IPS-20b (cell line): ENCODE measurements at regions not wholly inside any gene's neighbourhood (a gene's known extent, or its start where the extent isn't known, plus 50 kb on each side); places are given as distances from the start of the nearest gene placed in this dataset.

ENCODE experiments used
- H3K27ac ChIP-seq: one replicate; pipeline ENCODE4 v1.5.1; 2013; ENCODE audit warnings: low read length
- H3K27me3 ChIP-seq: 2 replicates; pipeline ENCODE4 v1.6.1; 2013; ENCODE audit warnings: mild to moderate bottlenecking, low read length, inconsistent platforms; ENCODE audit not compliant: insufficient read depth
- H3K36me3 ChIP-seq: 2 replicates; pipeline ENCODE4 v1.6.1; 2013; ENCODE audit warnings: low read depth, mild to moderate bottlenecking, inconsistent platforms, low read length, moderate library complexity; ENCODE audit not compliant: insufficient read depth
- H3K4me1 ChIP-seq: 2 replicates; pipeline ENCODE4 v1.6.1; 2013; ENCODE audit warnings: mild to moderate bottlenecking, control low read depth, inconsistent platforms, low read length, moderate library complexity; ENCODE audit not compliant: insufficient read depth
- H3K4me3 ChIP-seq: 2 replicates; pipeline ENCODE4 v1.5.1; 2013; ENCODE audit warnings: mild to moderate bottlenecking, low read length, inconsistent platforms
- H3K9ac ChIP-seq: 2 replicates; pipeline ENCODE4 v1.6.1; 2013; ENCODE audit warnings: low read depth, mild to moderate bottlenecking, inconsistent platforms, low read length, moderate library complexity
- H3K9me3 ChIP-seq: 2 replicates; pipeline ENCODE4 v1.6.1; 2013; ENCODE audit warnings: mild to moderate bottlenecking, low read depth, low read length, inconsistent platforms; ENCODE audit not compliant: insufficient read depth

GRCh38 chr13:100810481-100810880 is 135.9 kb upstream of the TMTC4 start:
- Histone ChIP-seq H3K36me3 (no peaks in the 10 kb centered on the region), H3K27me3 (no peaks in the 10 kb centered on the region), H3K9me3 (no peaks in the 10 kb centered on the region), H3K9ac (no peak overlapping the region), H3K27ac (no peak overlapping the region), H3K4me1 (peaks cover 13% of the 10 kb centered on the region), H3K4me3 (no peak overlapping the region)

DNA sequence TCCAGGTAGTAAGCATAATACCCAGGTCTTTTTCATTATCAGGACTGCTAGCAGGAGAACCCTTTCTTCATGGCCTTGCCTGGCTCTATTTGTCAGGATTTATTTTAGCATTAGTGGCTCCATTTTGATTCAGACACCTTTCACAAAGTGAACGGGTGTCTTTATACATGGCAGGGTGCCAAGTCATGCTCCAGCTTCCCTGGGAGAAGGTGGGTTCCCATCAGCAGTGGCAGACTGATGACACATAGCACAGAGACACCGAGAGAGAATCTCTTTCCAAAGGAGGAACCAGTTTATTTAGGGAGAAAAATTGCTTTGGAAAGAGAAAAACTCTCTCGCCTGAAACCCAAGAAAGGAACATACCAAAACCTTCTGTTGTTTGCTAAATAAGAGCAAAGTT is 135.3 kb upstream of the TMTC4 start:
- no peak overlapping the region for H3K27ac ChIP-seq
- H3K4me1 ChIP-seq = peaks cover 8% of the 10 kb centered on the region; the same call in 1 of the 2 replicates
- H3K27me3 ChIP-seq = no peaks in the 10 kb centered on the region
- no peak overlapping the region for H3K9ac ChIP-seq
- no peak overlapping the region for H3K4me3 ChIP-seq
- no peaks in the 10 kb centered on the region for H3K36me3 ChIP-seq
- no peaks in the 10 kb centered on the region for H3K9me3 ChIP-seq

- no peaks in the 10 kb centered on the region for H3K27me3 ChIP-seq
These were observed 134.5 kb upstream of the TMTC4 start for GRCh38 chr13:100809129-100809390.

DNA sequence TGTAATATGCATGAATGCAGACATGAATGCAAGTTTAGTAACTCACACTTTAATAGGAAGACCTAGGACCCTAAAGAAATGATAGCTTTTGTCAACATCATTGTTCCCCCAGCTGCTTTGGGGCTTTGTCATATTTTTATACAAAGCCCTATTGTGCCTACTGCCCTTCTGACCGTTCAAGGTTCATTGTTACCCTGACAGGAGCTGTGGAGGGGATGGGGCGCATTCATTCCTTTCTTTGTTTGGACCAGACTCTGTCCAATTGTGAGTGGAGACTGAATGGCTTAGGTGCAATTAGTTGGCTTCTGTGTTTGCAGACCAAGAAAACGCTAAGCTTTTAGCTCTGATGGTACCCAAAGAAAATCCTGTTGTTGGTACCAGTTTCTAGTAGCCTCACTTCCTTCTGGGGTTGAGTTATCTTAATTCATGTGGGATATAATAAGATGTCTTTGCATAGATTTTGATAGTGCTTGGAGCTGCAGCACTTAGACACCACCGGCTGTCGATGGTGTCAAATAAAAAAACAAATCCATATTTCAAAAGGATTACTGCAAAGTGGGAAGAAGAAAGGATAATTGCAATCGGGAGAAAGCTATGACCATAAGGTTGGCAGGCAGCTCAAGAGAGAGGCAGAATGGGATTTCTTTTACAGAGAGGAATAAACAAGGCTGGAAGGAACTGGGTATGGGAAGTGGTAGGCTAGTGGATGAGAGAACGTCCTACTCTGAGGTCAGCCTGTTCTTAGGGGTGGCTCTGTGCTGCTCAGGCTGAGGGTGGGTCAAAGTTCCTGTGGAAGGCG is 133.9 kb upstream of the TMTC4 start:
- no peaks in the 10 kb centered on the region for H3K27me3 ChIP-seq

More at GRCh38 chr13:100809129-100809390, 134.5 kb upstream of the TMTC4 start:
- Histone ChIP-seq H3K9me3 (no peaks in the 10 kb centered on the region), H3K27ac (no peak overlapping the region), H3K36me3 (no peaks in the 10 kb centered on the region), H3K4me1 (peaks cover 8% of the 10 kb centered on the region; the same call in 1 of the 2 replicates), H3K4me3 (no peak overlapping the region), H3K9ac (no peak overlapping the region)

GRCh38 chr13:100803091-100803490 is 128.5 kb upstream of the TMTC4 start:
- H3K4me3 ChIP-seq = no peak overlapping the region
- H3K27me3 ChIP-seq = no peaks in the 10 kb centered on the region
- no peaks in the 10 kb centered on the region for H3K9me3 ChIP-seq
- H3K4me1 ChIP-seq = peaks cover 5% of the 10 kb centered on the region; the same call in 1 of the 2 replicates
- no peak overlapping the region for H3K9ac ChIP-seq
- H3K27ac ChIP-seq = no peak overlapping the region
- H3K36me3 ChIP-seq = no peaks in the 10 kb centered on the region

More for the DNA sequence above, 133.9 kb upstream of the TMTC4 start:
- peaks cover 8% of the 10 kb centered on the region; the same call in 1 of the 2 replicates for H3K4me1 ChIP-seq
- H3K27ac ChIP-seq = no peak overlapping the region
- no peaks in the 10 kb centered on the region for H3K9me3 ChIP-seq
- H3K9ac ChIP-seq = no peak overlapping the region
- no peak overlapping the region for H3K4me3 ChIP-seq
- H3K36me3 ChIP-seq = no peaks in the 10 kb centered on the region

GRCh38 chr13:100800283-100800875 is 125.8 kb upstream of the TMTC4 start:
- Histone ChIP-seq H3K4me1 (peaks cover 5% of the 10 kb centered on the region; the same call in 1 of the 2 replicates), H3K27ac (no peak overlapping the region), H3K9me3 (no peaks in the 10 kb centered on the region), H3K27me3 (no peaks in the 10 kb centered on the region), H3K36me3 (no peaks in the 10 kb centered on the region), H3K4me3 (no peak overlapping the region), H3K9ac (no peak overlapping the region)

- Histone ChIP-seq H3K9me3 (peaks cover 6% of the 10 kb centered on the region; the same call in 1 of the 2 replicates), H3K4me1 (peaks cover 5% of the 10 kb centered on the region; the same call in 1 of the 2 replicates), H3K27ac (no peak overlapping the region), H3K9ac (no peak overlapping the region), H3K27me3 (no peaks in the 10 kb centered on the region), H3K4me3 (no peak overlapping the region), H3K36me3 (no peaks in the 10 kb centered on the region)
These were observed 124.3 kb upstream of the TMTC4 start for GRCh38 chr13:100798739-100799361.

DNA sequence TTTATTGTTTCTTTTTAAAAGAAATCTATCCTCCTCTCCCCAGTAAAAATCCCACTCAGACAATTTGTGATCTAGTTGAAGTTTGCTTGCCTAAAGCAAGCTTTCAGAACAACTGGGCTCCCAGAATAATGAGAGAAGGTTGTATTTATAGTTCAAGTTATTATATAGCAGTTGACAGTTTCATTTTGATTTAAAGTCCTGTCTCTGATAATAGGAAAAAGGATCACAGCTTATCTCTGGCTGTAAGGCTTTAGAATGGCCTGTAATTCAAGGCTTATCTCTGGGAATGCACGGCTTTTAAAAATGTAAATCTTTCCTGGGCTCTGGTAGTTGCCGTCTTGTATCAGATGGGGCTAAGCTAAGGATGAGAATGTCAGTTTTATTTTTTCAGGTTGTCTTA is 123.3 kb upstream of the TMTC4 start:
- Histone ChIP-seq H3K4me3 (no peak overlapping the region), H3K27me3 (no peaks in the 10 kb centered on the region), H3K27ac (no peak overlapping the region), H3K36me3 (no peaks in the 10 kb centered on the region), H3K9me3 (peaks cover 6% of the 10 kb centered on the region; the same call in 1 of the 2 replicates), H3K9ac (no peak overlapping the region), H3K4me1 (peaks cover 5% of the 10 kb centered on the region; the same call in 1 of the 2 replicates)

DNA sequence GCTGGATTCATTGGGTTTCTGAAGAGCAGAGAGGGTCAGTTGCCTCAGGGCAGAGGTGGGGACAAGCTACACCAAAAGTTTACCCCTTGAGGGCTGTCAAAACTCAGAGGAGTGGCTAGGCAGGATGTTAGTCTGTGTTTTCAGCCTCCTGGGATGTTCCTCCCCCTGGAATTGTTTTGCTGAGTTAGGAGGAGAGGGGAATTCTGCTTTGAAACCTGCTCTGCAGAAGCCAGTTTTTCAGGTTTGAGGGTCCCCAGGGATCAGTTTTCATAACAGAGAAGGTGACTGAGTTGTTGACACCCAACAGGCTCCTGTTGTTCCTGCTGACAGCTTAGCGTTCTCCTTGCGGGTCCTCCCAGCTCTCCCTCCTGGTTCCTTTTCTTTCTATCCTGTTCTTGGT is 121.9 kb upstream of the TMTC4 start:
- Histone ChIP-seq H3K27me3 (no peaks in the 10 kb centered on the region), H3K36me3 (no peaks in the 10 kb centered on the region), H3K9me3 (peaks cover 13% of the 10 kb centered on the region; the same call in 1 of the 2 replicates), H3K4me3 (no peak overlapping the region), H3K9ac (no peak overlapping the region), H3K27ac (no peak overlapping the region), H3K4me1 (peaks cover 3% of the 10 kb centered on the region; the same call in 1 of the 2 replicates)

GRCh38 chr13:100794575-100794974 is 120.0 kb upstream of the TMTC4 start:
- H3K27me3 ChIP-seq = no peaks in the 10 kb centered on the region
- H3K4me3 ChIP-seq = no peak overlapping the region
- no peak overlapping the region for H3K27ac ChIP-seq
- H3K9me3 ChIP-seq = peaks cover 13% of the 10 kb centered on the region; the same call in 1 of the 2 replicates
- 0 out of 2 replicates have a peak, but pooled peaks cover under 1% of the 10 kb centered on the region for H3K4me1 ChIP-seq
- H3K9ac ChIP-seq = no peak overlapping the region
- no peaks in the 10 kb centered on the region for H3K36me3 ChIP-seq

DNA sequence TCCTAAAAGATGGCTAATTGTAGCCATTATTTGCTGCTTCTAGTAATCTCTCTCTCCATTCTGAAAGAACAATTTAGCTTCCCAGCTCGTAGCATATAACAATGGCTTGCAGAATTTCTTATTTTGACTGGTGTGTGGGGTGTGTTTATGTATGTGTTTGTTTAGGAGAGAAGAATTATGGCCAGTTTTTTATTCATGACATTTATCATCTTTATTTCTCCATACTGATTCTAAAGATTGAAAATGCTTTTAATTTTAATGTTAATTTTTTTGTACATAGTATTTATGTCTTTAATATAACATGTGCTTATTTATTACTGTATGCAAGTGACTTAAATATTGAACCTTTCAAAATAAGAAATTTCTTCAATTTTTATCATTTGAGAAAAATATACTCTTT is 115.8 kb upstream of the TMTC4 start:
- H3K27ac ChIP-seq = no peak overlapping the region
- peaks cover 20% of the 10 kb centered on the region; the same call in 1 of the 2 replicates for H3K9me3 ChIP-seq
- no peak overlapping the region for H3K4me3 ChIP-seq
- H3K9ac ChIP-seq = no peak overlapping the region
- H3K4me1 ChIP-seq = peaks cover 9% of the 10 kb centered on the region; the same call in 1 of the 2 replicates
- H3K36me3 ChIP-seq = no peaks in the 10 kb centered on the region
- H3K27me3 ChIP-seq = no peaks in the 10 kb centered on the region
